H9 (cell line): ENCODE measurements at regions not wholly inside any gene's neighbourhood (a gene's known extent, or its start where the extent isn't known, plus 50 kb on each side); places are given as distances from the start of the nearest gene placed in this dataset.

ENCODE experiments used
- DNase-seq: peaks from one replicate; pipeline ENCODE4 v3.0.0-alpha.2; 2017
- H2AFZ ChIP-seq: one replicate; pipeline ENCODE4 v1.6.1; 2013; ENCODE audit warnings: mild to moderate bottlenecking, low read length, control low read depth, moderate library complexity
- H2AK5ac ChIP-seq: 2 replicates; pipeline ENCODE4 v1.6.1; 2013; ENCODE audit warnings: low read length, control low read depth, mixed read lengths; ENCODE audit not compliant: insufficient read length
- H2BK120ac ChIP-seq: one replicate; pipeline ENCODE4 v1.6.1; 2013; ENCODE audit warnings: low read depth, mild to moderate bottlenecking, low read length, control low read depth, inconsistent platforms; ENCODE audit not compliant: poor library complexity, severe bottlenecking
- H2BK12ac ChIP-seq: 2 replicates; pipeline ENCODE4 v1.6.1; 2013; ENCODE audit warnings: low read length, control low read depth, mixed read lengths, low read depth; ENCODE audit not compliant: insufficient read length
- H2BK15ac ChIP-seq: 2 replicates; pipeline ENCODE4 v1.6.1; 2013; ENCODE audit warnings: low read depth, low read length, control low read depth
- H2BK20ac ChIP-seq: one replicate; pipeline ENCODE4 v1.6.1; 2013; ENCODE audit warnings: low read depth, mild to moderate bottlenecking, low read length, control low read depth, inconsistent platforms; ENCODE audit not compliant: poor library complexity, severe bottlenecking
- H2BK5ac ChIP-seq: 2 replicates; pipeline ENCODE4 v1.6.1; 2013; ENCODE audit warnings: low read length, control low read depth, mixed read lengths; ENCODE audit not compliant: insufficient read length
- H3K14ac ChIP-seq: 2 replicates; pipeline ENCODE4 v1.6.1; 2013; ENCODE audit warnings: low read length, control low read depth; ENCODE audit not compliant: insufficient read depth
- H3K18ac ChIP-seq: 2 replicates; pipeline ENCODE4 v1.6.1; 2013; ENCODE audit warnings: low read depth, mild to moderate bottlenecking, mixed read lengths, low read length, control low read depth; ENCODE audit not compliant: insufficient read length
- H3K23ac ChIP-seq: 2 replicates; pipeline ENCODE4 v1.6.1; 2013; ENCODE audit warnings: low read length, control low read depth, mixed read lengths, low read depth; ENCODE audit not compliant: insufficient read length
- H3K23me2 ChIP-seq: 2 replicates; pipeline ENCODE4 v1.6.1; 2013; ENCODE audit warnings: low read depth, mild to moderate bottlenecking, mixed read lengths, low read length, control low read depth; ENCODE audit not compliant: insufficient read length, poor library complexity, severe bottlenecking
- H3K27ac ChIP-seq: 2 replicates; pipeline ENCODE4 v1.5.1; 2013; ENCODE audit warnings: low read length, control low read depth, mixed read lengths, low read depth; ENCODE audit not compliant: insufficient read length
- H3K27me3 ChIP-seq: 2 replicates; pipeline ENCODE4 v1.6.1; 2013; ENCODE audit warnings: low read length, control low read depth, inconsistent platforms; ENCODE audit not compliant: insufficient read depth
- H3K4ac ChIP-seq: 2 replicates; pipeline ENCODE4 v1.6.1; 2013; ENCODE audit warnings: low read depth, mild to moderate bottlenecking, control low read depth, inconsistent platforms, low read length, moderate library complexity
- H3K4me1 ChIP-seq: 2 replicates; pipeline ENCODE4 v1.6.1; 2013; ENCODE audit warnings: low read length, control low read depth, inconsistent platforms; ENCODE audit not compliant: insufficient read depth
- H3K4me2 ChIP-seq: 2 replicates; pipeline ENCODE4 v1.6.1; 2013; ENCODE audit warnings: low read length, control low read depth, mixed read lengths; ENCODE audit not compliant: insufficient read length, insufficient read depth
- H3K56ac ChIP-seq: 2 replicates; pipeline ENCODE4 v1.6.1; 2013; ENCODE audit warnings: low read depth, mild to moderate bottlenecking, mixed read lengths, low read length, control low read depth; ENCODE audit not compliant: insufficient read length
- H3K79me1 ChIP-seq: 2 replicates; pipeline ENCODE4 v1.6.1; 2013; ENCODE audit warnings: low read depth, mild to moderate bottlenecking, moderate library complexity, low read length, control low read depth, inconsistent platforms; ENCODE audit not compliant: insufficient read depth, poor library complexity, severe bottlenecking
- H3K79me2 ChIP-seq: 2 replicates; pipeline ENCODE4 v1.6.1; 2013; ENCODE audit warnings: low read length, control low read depth, inconsistent platforms; ENCODE audit not compliant: insufficient read depth
- H3K9ac ChIP-seq: 2 replicates; pipeline ENCODE4 v1.6.1; 2013; ENCODE audit warnings: low read length, control low read depth, mixed read lengths; ENCODE audit not compliant: insufficient read length; ENCODE audit errors: extremely low read depth
- H3K9me3 ChIP-seq: one replicate; pipeline ENCODE4 v1.6.1; 2013; ENCODE audit warnings: low read depth, low read length, inconsistent platforms; ENCODE audit not compliant: control insufficient read depth
- H3T11ph ChIP-seq: one replicate; pipeline ENCODE4 v1.6.1; 2013; ENCODE audit warnings: mild to moderate bottlenecking, low read length, control low read depth, inconsistent platforms
- H4K20me1 ChIP-seq: one replicate; pipeline ENCODE4 v1.6.1; 2013; ENCODE audit not compliant: control insufficient read depth, insufficient read length, insufficient read depth
- H4K5ac ChIP-seq: 2 replicates; pipeline ENCODE4 v1.6.1; 2013; ENCODE audit warnings: low read depth, mild to moderate bottlenecking, mixed read lengths, low read length, control low read depth; ENCODE audit not compliant: insufficient read length
- H4K8ac ChIP-seq: replicated peaks from 2 replicates; pipeline ENCODE4 v1.6.1; 2013; ENCODE audit warnings: low read length, control low read depth, mixed read lengths, low read depth; ENCODE audit not compliant: insufficient read length
- H4K91ac ChIP-seq: 2 replicates; pipeline ENCODE4 v1.6.1; 2013; ENCODE audit warnings: low read depth, mild to moderate bottlenecking, moderate library complexity, mixed read lengths, low read length, control low read depth; ENCODE audit not compliant: insufficient read length
- H3K27ac Mint-ChIP-seq, 3 experiments: 2 replicates in 2 of 3; 3 replicates in 1 of 3; pipeline ENCODE4 v1.8.0; 2020 to 2021; ENCODE audit warnings: mixed read lengths in 3 of 3, mild to moderate bottlenecking in 1 of 3, moderate library complexity in 1 of 3
- H3K27me3 Mint-ChIP-seq: 2 replicates; pipeline ENCODE4 v1.8.0; 2021; ENCODE audit warnings: low read depth, mild to moderate bottlenecking, moderate library complexity, mixed read lengths
- H3K36me3 Mint-ChIP-seq, 3 experiments: 2 replicates in 2 of 3; 3 replicates in 1 of 3; pipeline ENCODE4 v1.8.0; 2020 to 2021; ENCODE audit warnings: low read depth in 3 of 3, mixed read lengths in 3 of 3; ENCODE audit not compliant: insufficient read depth in 1 of 3
- H3K4me1 Mint-ChIP-seq, 2 experiments: 2 replicates each; pipeline ENCODE4 v1.8.0; 2020; ENCODE audit warnings: mixed read lengths in 2 of 2
- H3K4me3 Mint-ChIP-seq, 2 experiments: 2 replicates in 1 of 2; 3 replicates in 1 of 2; pipeline ENCODE4 v1.8.0; 2020 to 2021; ENCODE audit warnings: mild to moderate bottlenecking in 2 of 2, mixed read lengths in 2 of 2, moderate library complexity in 1 of 2
- H3K9me3 Mint-ChIP-seq, 2 experiments: 2 replicates in 1 of 2; 3 replicates in 1 of 2; pipeline ENCODE4 v1.8.0; 2020; ENCODE audit warnings: mild to moderate bottlenecking in 2 of 2, mixed read lengths in 2 of 2, moderate library complexity in 1 of 2
- CTCF ChIP-seq: fragments of 200-600 bp; sonication (generic); conservative IDR thresholded peaks from 3 replicates; pipeline ENCODE4 v1.8.0; 2021; ENCODE audit warnings: antibody characterized with exemption, mild to moderate bottlenecking
- WGBS: extraction: QIAGEN DNeasy Blood & Tissue Kit; methylation state at CpG from one replicate; pipeline ENCODE4 v1.1.7; 2013; ENCODE audit warnings: missing lambda C conversion rate, low lambda C conversion rate, mixed read lengths; ENCODE audit not compliant: insufficient read length; ENCODE audit errors: extremely low coverage; 5-methylcytosine and 5-hydroxymethylcytosine counted together

DNA sequence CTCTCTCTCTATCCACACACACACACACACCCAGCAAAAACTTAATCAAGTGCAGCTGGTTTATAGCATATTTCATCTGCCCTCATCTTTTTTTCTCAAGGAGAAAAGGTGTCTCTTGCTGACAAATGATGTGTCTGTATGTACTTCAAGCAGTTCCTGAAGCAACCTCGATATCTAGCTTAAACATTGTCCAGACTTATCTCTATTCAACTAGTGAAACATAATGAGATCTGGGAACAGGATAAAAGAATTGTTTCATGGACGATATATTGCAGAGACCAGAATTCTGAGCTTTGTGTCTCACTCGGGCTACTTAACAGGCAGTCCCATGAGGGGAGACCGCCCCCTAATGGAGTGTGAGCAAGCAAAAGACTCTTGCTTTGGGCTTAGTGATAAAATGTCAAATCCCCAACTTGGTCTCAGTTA, 929.2 kb upstream of the SOX11 start:
- H2AFZ ChIP-seq: no peak overlapping the region
- H3K14ac ChIP-seq: no peak overlapping the region
- no peak overlapping the region for H4K91ac ChIP-seq
- DNase-seq: peak; percentile 56
- no peak overlapping the region for H3K4me3 Mint-ChIP-seq
- no peak overlapping the region for H2AK5ac ChIP-seq
- no peak overlapping the region for H2BK15ac ChIP-seq
- no peaks in the 10 kb centered on the region for H3K23me2 ChIP-seq
- no peak overlapping the region for H2BK120ac ChIP-seq
- no peak overlapping the region for H3T11ph ChIP-seq
- H3K18ac ChIP-seq: no peak overlapping the region
- H2BK5ac ChIP-seq: no peak overlapping the region
- no peak overlapping the region for H4K5ac ChIP-seq
- H3K23ac ChIP-seq: no peak overlapping the region
- no peaks in the 10 kb centered on the region for H3K9me3 ChIP-seq
- no peak overlapping the region for H3K56ac ChIP-seq
- H3K36me3 Mint-ChIP-seq: peaks cover 0 to 3% (median 0%) of the 10 kb centered on the region in 3 experiments; a peak in 3 of 7 replicates
- H3K4me2 ChIP-seq: no peak overlapping the region
- peaks cover 0 to 3% of the 10 kb centered on the region in 2 experiments for H3K9me3 Mint-ChIP-seq
- peak; percentile 86 for TF ChIP-seq CTCF
- no peaks in the 10 kb centered on the region for H3K79me2 ChIP-seq
- peaks cover 3% of the 10 kb centered on the region; the same call in 1 of the 2 replicates for H3K27me3 Mint-ChIP-seq
- H2BK20ac ChIP-seq: no peak overlapping the region
- H3K27ac Mint-ChIP-seq: no peak overlapping the region
- no peaks in the 10 kb centered on the region for H4K20me1 ChIP-seq
- H3K27ac ChIP-seq: no peak overlapping the region
- no CpG with 5 or more reads among the region's 4 CpGs for WGBS
- H3K27me3 ChIP-seq: no peaks in the 10 kb centered on the region
- no peaks in the 10 kb centered on the region for H3K4me1 Mint-ChIP-seq
- H4K8ac ChIP-seq: no peak overlapping the region
- H3K4ac ChIP-seq: no peak overlapping the region
- H2BK12ac ChIP-seq: no peak overlapping the region
- H3K4me1 ChIP-seq: no peaks in the 10 kb centered on the region
- no peak overlapping the region for H3K9ac ChIP-seq
- H3K79me1 ChIP-seq: no peaks in the 10 kb centered on the region
